ENCODE measurements at regions not wholly inside any gene's neighbourhood (a gene's known extent, or its start where the extent isn't known, plus 50 kb on each side); places are given as distances from the start of the nearest gene placed in this dataset.

- H3K27me3 ChIP-seq: no peaks in the 10 kb centered on the region
- no peak for DNase-seq (ENCODE audit: low spot score)
- no peaks in the 10 kb centered on the region for H3K79me2 ChIP-seq
- no peak overlapping the region for H2AFZ ChIP-seq
- H3K36me3 ChIP-seq (replicated peaks; ENCODE audit: insufficient read depth, low read depth): no peaks in the 10 kb centered on the region
- WGBS (ENCODE audit: low lambda C conversion rate, missing lambda C conversion rate): 97% methylated on average over 11 of the region's 11 CpGs
- H4K20me1 ChIP-seq (ENCODE audit: insufficient read depth, poor library complexity, severe bottlenecking): no peaks in the 10 kb centered on the region
- no peak overlapping the region for H3K4me2 ChIP-seq
- no peaks in the 10 kb centered on the region for H3K9me2 ChIP-seq (replicated peaks; ENCODE audit: insufficient read depth)
- H3K9me3 ChIP-seq (ENCODE audit: low read depth): no peaks in the 10 kb centered on the region
- H3K4me1 ChIP-seq (ENCODE audit: insufficient read depth): no peaks in the 10 kb centered on the region
- H3K27ac ChIP-seq: no peak overlapping the region
- no peak overlapping the region for H3K4me3 ChIP-seq
- TF ChIP-seq EZH2 (IDR thresholded peaks at IDR 0.05; ENCODE audit: borderline replicate concordance) (no peak), EZH2phosphoT487 (IDR thresholded peaks at IDR 0.05; ENCODE audit: low read depth, severe bottlenecking, unreplicated experiment) (no peak), CTCF (IDR thresholded peaks at IDR 0.05; ENCODE audit: poor library complexity) (no peak)
These were observed 160.9 kb downstream of the VRK1 start for GRCh38 chr14:96958057-96958456.

- H3K79me2 ChIP-seq: no peaks in the 10 kb centered on the region
- H3K4me1 ChIP-seq (ENCODE audit: insufficient read depth): no peaks in the 10 kb centered on the region
- 0% methylated on average over 1 of the region's 1 CpG for WGBS (ENCODE audit: low lambda C conversion rate, missing lambda C conversion rate)
- H3K4me2 ChIP-seq: no peak overlapping the region
- TF ChIP-seq EZH2 (IDR thresholded peaks at IDR 0.05; ENCODE audit: borderline replicate concordance) (no peak), CTCF (IDR thresholded peaks at IDR 0.05; ENCODE audit: poor library complexity) (no peak), EZH2phosphoT487 (IDR thresholded peaks at IDR 0.05; ENCODE audit: low read depth, severe bottlenecking, unreplicated experiment) (no peak)
- H3K27ac ChIP-seq: no peak overlapping the region
- DNase-seq (ENCODE audit: low spot score): no peak
- no peaks in the 10 kb centered on the region for H3K9me2 ChIP-seq (replicated peaks; ENCODE audit: insufficient read depth)
- no peaks in the 10 kb centered on the region for H4K20me1 ChIP-seq (ENCODE audit: insufficient read depth, poor library complexity, severe bottlenecking)
- H3K36me3 ChIP-seq (replicated peaks; ENCODE audit: insufficient read depth, low read depth): no peaks in the 10 kb centered on the region
- no peaks in the 10 kb centered on the region for H3K9me3 ChIP-seq (ENCODE audit: low read depth)
- H3K27me3 ChIP-seq: no peaks in the 10 kb centered on the region
- H2AFZ ChIP-seq: no peak overlapping the region
- no peak overlapping the region for H3K4me3 ChIP-seq
These were observed 162.8 kb downstream of the VRK1 start for GRCh38 chr14:96959992-96960391.

DNA sequence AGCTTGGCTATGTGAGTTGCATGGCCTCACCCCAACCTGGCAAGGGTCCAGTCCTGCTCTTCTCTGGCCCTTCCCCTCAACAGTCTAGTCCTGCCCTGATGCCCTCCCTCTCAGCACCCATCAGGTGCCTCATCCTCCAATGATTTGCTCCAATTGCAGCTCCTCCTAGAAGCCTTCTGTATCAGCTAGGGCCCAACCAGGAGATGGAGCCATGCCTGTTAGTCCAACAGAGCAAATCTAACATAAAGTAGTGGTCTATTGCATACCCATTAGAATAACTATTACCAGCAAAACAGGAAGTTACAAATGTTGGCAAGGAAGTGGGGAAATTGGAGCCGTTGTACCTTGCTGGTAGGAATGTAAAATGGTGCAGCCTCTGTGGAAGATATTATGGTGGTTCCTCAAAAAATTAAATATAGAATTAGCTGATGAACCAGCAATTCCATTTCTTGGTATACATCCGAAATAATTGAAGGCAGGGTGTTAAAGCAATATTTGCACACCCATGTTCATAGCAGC, 163.5 kb downstream of the VRK1 start:
- no peak overlapping the region for H3K4me2 ChIP-seq
- no peaks in the 10 kb centered on the region for H3K27me3 ChIP-seq
- H3K79me2 ChIP-seq: no peaks in the 10 kb centered on the region
- no peaks in the 10 kb centered on the region for H3K9me3 ChIP-seq (ENCODE audit: low read depth)
- no peak for DNase-seq (ENCODE audit: low spot score)
- WGBS (ENCODE audit: low lambda C conversion rate, missing lambda C conversion rate): 93% methylated on average over 2 of the region's 2 CpGs
- H4K20me1 ChIP-seq (ENCODE audit: insufficient read depth, poor library complexity, severe bottlenecking): no peaks in the 10 kb centered on the region
- H3K4me3 ChIP-seq: no peak overlapping the region
- H3K27ac ChIP-seq: no peak overlapping the region
- no peaks in the 10 kb centered on the region for H3K36me3 ChIP-seq (replicated peaks; ENCODE audit: insufficient read depth, low read depth)
- TF ChIP-seq CTCF (IDR thresholded peaks at IDR 0.05; ENCODE audit: poor library complexity): no peak
- TF ChIP-seq EZH2 (IDR thresholded peaks at IDR 0.05; ENCODE audit: borderline replicate concordance): no peak
- no peak for TF ChIP-seq EZH2phosphoT487 (IDR thresholded peaks at IDR 0.05; ENCODE audit: low read depth, severe bottlenecking, unreplicated experiment)
- no peaks in the 10 kb centered on the region for H3K4me1 ChIP-seq (ENCODE audit: insufficient read depth)
- H2AFZ ChIP-seq: no peak overlapping the region
- H3K9me2 ChIP-seq (replicated peaks; ENCODE audit: insufficient read depth): no peaks in the 10 kb centered on the region

DNA sequence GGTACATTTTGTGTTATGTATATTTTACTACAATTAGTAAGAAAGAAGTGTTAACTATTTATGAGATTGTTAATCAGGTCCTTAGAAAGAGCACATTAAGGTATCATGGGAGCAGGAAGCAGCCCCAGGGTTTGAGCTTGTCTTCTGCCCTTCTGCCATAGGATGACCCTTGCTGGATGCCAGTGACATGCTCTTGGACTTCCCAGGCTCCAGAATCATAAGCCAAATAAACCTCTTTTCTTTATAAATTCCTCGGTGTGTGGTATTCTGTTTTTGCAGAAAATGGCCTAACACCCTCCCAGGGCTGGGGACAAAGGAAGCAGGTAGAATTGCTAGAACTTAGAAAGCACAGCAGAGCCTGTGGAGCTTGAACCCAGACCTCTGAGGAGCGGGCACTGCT, 164.7 kb downstream of the VRK1 start:
- TF ChIP-seq EZH2 (IDR thresholded peaks at IDR 0.05; ENCODE audit: borderline replicate concordance) (no peak), EZH2phosphoT487 (IDR thresholded peaks at IDR 0.05; ENCODE audit: low read depth, severe bottlenecking, unreplicated experiment) (no peak), CTCF (IDR thresholded peaks at IDR 0.05; ENCODE audit: poor library complexity) (no peak)
- no peaks in the 10 kb centered on the region for H4K20me1 ChIP-seq (ENCODE audit: insufficient read depth, poor library complexity, severe bottlenecking)
- no peaks in the 10 kb centered on the region for H3K9me3 ChIP-seq (ENCODE audit: low read depth)
- no peak overlapping the region for H3K4me3 ChIP-seq
- WGBS (ENCODE audit: low lambda C conversion rate, missing lambda C conversion rate): 53% methylated on average over 2 of the region's 2 CpGs
- DNase-seq (ENCODE audit: low spot score): no peak
- H2AFZ ChIP-seq: no peak overlapping the region
- no peaks in the 10 kb centered on the region for H3K4me1 ChIP-seq (ENCODE audit: insufficient read depth)
- no peaks in the 10 kb centered on the region for H3K9me2 ChIP-seq (replicated peaks; ENCODE audit: insufficient read depth)
- H3K79me2 ChIP-seq: no peaks in the 10 kb centered on the region
- no peak overlapping the region for H3K27ac ChIP-seq
- no peak overlapping the region for H3K4me2 ChIP-seq
- no peaks in the 10 kb centered on the region for H3K27me3 ChIP-seq
- no peaks in the 10 kb centered on the region for H3K36me3 ChIP-seq (replicated peaks; ENCODE audit: insufficient read depth, low read depth)
